ENCODE measurements at regions not wholly inside any gene's neighbourhood (a gene's known extent, or its start where the extent isn't known, plus 50 kb on each side); places are given as distances from the start of the nearest gene placed in this dataset.

GRCh38 chr19:30276011-30276882 lies 95.9 kb upstream of the ZNF536 start:
- Histone ChIP-seq H3K4me1 (ENCODE audit: insufficient read depth, low read length) (no peaks in the 10 kb centered on the region), H3K9me3 (ENCODE audit: control insufficient read depth in 1 of 2, insufficient read depth in 1 of 2, low read length in 2 of 2) (peaks cover 10 to 16% of the 10 kb centered on the region in 2 experiments), H3K27ac (ENCODE audit: low read depth in 1 of 2, low read length in 2 of 2) (no peak overlapping the region), H3K4me3 (ENCODE audit: low read length) (no peak overlapping the region), H3K27me3 (ENCODE audit: control insufficient read depth in 1 of 2, insufficient read depth in 2 of 2, low read length in 2 of 2) (no peaks in the 10 kb centered on the region), H3K36me3 (ENCODE audit: insufficient read depth, low read length) (no peaks in the 10 kb centered on the region)
- Mint-ChIP-seq H3K4me1 (ENCODE audit: low read depth) (no peaks in the 10 kb centered on the region), H3K27ac (no peak overlapping the region), H3K4me3 (no peak overlapping the region), H3K36me3 (ENCODE audit: low read depth) (no peaks in the 10 kb centered on the region), H3K9me3 (peaks cover 13% of the 10 kb centered on the region), H3K27me3 (peaks cover 2% of the 10 kb centered on the region)
- ATAC-seq (ENCODE audit: poor library complexity) = no peak
- intact Hi-C loops (cut with DNase I, micrococcal nuclease) = no loop called here
- POLR2A ChIA-PET = interaction anchor here (0.6 kb wide), 1 partner anchor 27 kb away, joined by 3 read pairs; no protein-coding TSS in a partner anchor
- DNase-seq = no peak
- TF ChIP-seq CTCF (IDR thresholded peaks at IDR 0.05) = no peak
- CTCF ChIA-PET = interaction anchor here (0.6 kb wide), 1 partner anchor 502 kb away, joined by 3 read pairs; no protein-coding TSS in a partner anchor

- H3K9me3 ChIP-seq (ENCODE audit: control insufficient read depth in 1 of 2, insufficient read depth in 1 of 2, low read length in 2 of 2) = peaks cover 10 to 16% of the 10 kb centered on the region in 2 experiments
- no peak overlapping the region for H3K4me3 ChIP-seq (ENCODE audit: low read length)
- H3K9me3 Mint-ChIP-seq = peaks cover 13% of the 10 kb centered on the region
- no peak overlapping the region for H3K4me3 Mint-ChIP-seq
- no peak for TF ChIP-seq CTCF (IDR thresholded peaks at IDR 0.05)
- H3K27me3 ChIP-seq (ENCODE audit: control insufficient read depth in 1 of 2, insufficient read depth in 2 of 2, low read length in 2 of 2) = no peaks in the 10 kb centered on the region
- ATAC-seq (ENCODE audit: poor library complexity) (no peak), DNase-seq (no peak)
- ChIA-PET POLR2A (interaction anchor here (0.6 kb wide), 1 partner anchor 26 kb away, joined by 3 read pairs; no protein-coding TSS in a partner anchor), CTCF (interaction anchor here (0.6 kb wide), 1 partner anchor 502 kb away, joined by 3 read pairs; no protein-coding TSS in a partner anchor)
- H3K27ac ChIP-seq (ENCODE audit: low read depth in 1 of 2, low read length in 2 of 2) = no peak overlapping the region
- H3K4me1 ChIP-seq (ENCODE audit: insufficient read depth, low read length) = no peaks in the 10 kb centered on the region
- H3K36me3 ChIP-seq (ENCODE audit: insufficient read depth, low read length) = no peaks in the 10 kb centered on the region
- intact Hi-C loops (cut with DNase I, micrococcal nuclease) = no loop called here
- H3K4me1 Mint-ChIP-seq (ENCODE audit: low read depth) = no peaks in the 10 kb centered on the region
- H3K27ac Mint-ChIP-seq = no peak overlapping the region
- H3K36me3 Mint-ChIP-seq (ENCODE audit: low read depth) = no peaks in the 10 kb centered on the region
- H3K27me3 Mint-ChIP-seq = no peaks in the 10 kb centered on the region
Measured at GRCh38 chr19:30276883-30277280, 95.3 kb upstream of the ZNF536 start.

- H3K27ac ChIP-seq (ENCODE audit: low read depth in 1 of 2, low read length in 2 of 2) = no peak overlapping the region
- POLR2A ChIA-PET = no interaction called here
- H3K9me3 ChIP-seq (ENCODE audit: control insufficient read depth in 1 of 2, insufficient read depth in 1 of 2, low read length in 2 of 2) = peaks cover under 1 to 16% of the 10 kb centered on the region in 2 experiments
- TF ChIP-seq CTCF (IDR thresholded peaks at IDR 0.05) = no peak
- Mint-ChIP-seq H3K27me3 (peaks cover 7% of the 10 kb centered on the region), H3K27ac (no peak overlapping the region), H3K36me3 (ENCODE audit: low read depth) (no peaks in the 10 kb centered on the region), H3K4me3 (no peak overlapping the region), H3K4me1 (ENCODE audit: low read depth) (no peaks in the 10 kb centered on the region), H3K9me3 (peaks cover 8% of the 10 kb centered on the region)
- no peaks in the 10 kb centered on the region for H3K27me3 ChIP-seq (ENCODE audit: control insufficient read depth in 1 of 2, insufficient read depth in 2 of 2, low read length in 2 of 2)
- DNase-seq (no peak), ATAC-seq (ENCODE audit: poor library complexity) (no peak)
- H3K4me1 ChIP-seq (ENCODE audit: insufficient read depth, low read length) = no peaks in the 10 kb centered on the region
- intact Hi-C loops (cut with DNase I, micrococcal nuclease) = no loop called here
- H3K36me3 ChIP-seq (ENCODE audit: insufficient read depth, low read length) = no peaks in the 10 kb centered on the region
- CTCF ChIA-PET = no interaction called here
- H3K4me3 ChIP-seq (ENCODE audit: low read length) = no peak overlapping the region
Measured at GRCh38 chr19:30277941-30278881, 94.0 kb upstream of the ZNF536 start.

All from CD4-positive, alpha-beta T cell (primary cell).